ENCODE measurements at regions not wholly inside any gene's neighbourhood (a gene's known extent, or its start where the extent isn't known, plus 50 kb on each side); places are given as distances from the start of the nearest gene placed in this dataset.

- no peak for DNase-seq
Measured at GRCh38 chr1:98278055-98278454, 357.2 kb upstream of the DPYD start.

DNA sequence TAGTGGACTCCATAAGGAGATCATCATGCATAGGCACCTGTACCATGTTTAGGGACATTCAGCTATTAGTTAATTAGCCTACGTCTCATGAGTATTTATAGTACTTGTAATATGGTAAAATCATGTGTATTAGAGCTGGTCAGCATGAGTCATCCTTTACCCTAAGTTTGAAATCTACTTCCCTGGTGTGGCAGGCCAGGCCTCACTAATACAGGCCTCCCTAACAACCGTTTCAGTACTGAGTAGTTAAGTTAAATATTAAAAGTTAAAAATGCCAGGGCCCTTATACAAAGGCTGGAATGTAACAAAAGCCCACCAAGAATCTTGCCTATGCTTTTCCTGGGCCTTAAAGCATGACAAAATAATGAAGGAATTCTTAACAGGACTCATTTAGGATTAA, 356.3 kb upstream of the DPYD start:
- no peak for DNase-seq

DNA sequence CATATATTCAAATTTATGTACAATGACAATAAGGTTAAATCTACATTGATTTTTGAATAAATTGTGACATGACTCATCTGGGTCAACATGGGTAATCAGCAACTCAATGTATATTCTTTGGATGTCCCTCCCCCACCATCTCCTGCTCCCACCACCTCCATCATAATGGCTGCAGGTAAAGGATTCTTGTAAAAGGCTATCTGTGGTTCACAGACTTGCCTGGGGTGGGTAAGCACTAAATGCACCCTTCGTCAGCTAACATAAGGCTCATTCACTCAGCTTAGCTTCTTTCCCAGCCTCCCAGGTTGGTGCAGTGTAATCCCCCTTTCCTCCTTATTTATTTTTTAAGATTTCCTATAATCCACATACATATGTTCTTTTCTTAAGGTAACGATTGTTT, 355.7 kb upstream of the DPYD start:
- no peak for DNase-seq

GRCh38 chr1:98268316-98268715, 347.5 kb upstream of the DPYD start:
- DNase-seq: no peak

DNA sequence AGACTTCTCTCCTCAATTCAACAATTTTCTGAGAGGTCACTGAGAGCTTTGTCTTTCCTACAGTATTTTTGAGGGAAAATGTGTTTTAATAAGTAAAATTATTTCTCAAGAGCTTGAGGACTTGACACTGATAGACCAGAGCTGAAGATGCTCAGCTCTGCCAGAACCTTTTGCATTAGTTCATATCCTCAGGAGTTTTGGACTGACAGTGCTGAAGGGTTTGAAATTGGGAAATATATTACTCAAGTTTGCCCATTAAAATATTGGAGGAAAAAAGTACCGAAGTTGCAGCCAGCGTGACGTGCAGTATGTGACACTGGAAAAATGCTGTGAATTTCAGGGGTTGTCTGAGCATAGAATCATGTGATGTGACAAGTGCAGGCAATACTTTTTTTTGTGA, 346.6 kb upstream of the DPYD start:
- DNase-seq: no peak

DNA sequence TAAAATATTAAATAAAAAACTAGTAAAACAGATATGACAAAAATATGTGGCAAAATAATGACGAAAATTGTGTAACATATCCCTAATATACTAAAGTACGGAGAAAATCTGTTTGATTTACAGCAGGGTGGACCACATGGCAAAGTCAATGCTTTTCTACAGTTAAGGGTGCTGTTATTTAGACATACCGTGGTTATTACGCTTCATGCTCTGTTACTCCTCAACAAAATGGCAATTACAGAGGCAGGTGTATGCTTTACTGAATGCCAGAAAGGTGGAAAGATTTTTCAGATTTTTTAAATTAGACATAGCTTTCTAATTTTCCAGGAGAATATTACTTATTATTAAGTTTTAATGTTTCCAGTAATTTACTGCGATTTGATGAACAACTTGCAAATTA, 343.9 kb upstream of the DPYD start:
- no peak for DNase-seq

DNA sequence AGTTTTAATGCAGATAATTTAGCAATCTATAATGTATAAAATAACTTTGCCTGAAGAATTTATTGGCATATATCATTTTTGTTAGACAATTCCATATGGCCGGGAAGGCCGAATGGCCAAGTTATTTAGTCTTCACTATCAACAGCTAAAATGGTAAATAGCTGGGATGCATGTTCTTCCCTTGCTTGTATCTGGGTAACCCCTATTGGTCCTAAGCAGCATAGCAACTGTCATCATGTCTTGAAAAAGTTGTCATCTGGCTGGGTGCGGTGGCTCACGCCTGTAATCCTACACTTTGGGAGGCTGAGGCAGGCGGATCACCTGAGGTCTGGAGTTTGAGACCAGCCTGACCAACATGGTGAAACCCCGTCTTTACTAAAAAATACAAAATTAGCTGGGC, 340.0 kb upstream of the DPYD start:
- no peak for DNase-seq

GRCh38 chr1:98260412-98260811, 339.6 kb upstream of the DPYD start:
- no peak for DNase-seq

GRCh38 chr1:98256700-98257099, 335.9 kb upstream of the DPYD start:
- no peak for DNase-seq

GRCh38 chr1:98253145-98253544, 332.3 kb upstream of the DPYD start:
- DNase-seq: no peak

DNA sequence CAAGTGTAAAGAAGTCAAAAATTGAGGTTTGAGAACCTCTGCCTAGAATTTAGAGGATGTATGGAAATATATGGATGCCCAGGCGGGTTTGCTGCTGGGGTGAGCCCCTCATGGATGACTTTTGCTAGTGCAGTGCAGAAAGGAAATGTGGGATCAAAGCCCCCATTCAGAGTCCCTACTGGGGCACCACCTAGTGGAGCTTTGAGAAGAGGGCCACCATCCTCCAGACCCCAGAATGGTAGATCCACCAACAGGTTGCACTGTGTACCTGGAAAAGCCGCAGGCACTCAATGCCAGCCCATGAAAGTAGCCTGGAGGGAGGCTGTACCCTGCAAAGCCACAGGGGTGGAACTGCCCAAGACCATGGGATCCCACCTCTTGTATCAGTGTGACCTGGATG, 330.7 kb upstream of the DPYD start:
- DNase-seq: no peak

DNA sequence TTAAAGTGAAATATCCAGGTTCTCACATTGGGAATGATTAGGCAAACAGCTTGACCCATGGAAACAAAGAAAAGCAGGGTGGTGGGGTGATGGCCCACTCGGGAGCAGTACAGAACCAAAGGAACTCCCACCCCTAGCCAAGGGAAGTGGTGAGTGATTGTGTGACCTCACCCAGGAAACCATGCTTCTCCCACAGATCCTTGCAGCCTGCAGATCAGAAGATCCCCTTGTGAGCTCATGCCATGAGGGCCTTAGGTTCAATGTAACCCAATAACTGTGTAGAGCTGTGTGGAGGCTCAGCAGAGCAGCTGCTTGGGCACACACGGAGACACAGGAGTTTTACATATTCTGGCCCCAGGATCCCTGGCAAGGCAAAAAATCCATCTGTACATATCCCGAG, 311.8 kb upstream of the DPYD start:
- DNase-seq: no peak

GRCh38 chr1:98222706-98223105, 301.9 kb upstream of the DPYD start:
- DNase-seq: no peak

DNA sequence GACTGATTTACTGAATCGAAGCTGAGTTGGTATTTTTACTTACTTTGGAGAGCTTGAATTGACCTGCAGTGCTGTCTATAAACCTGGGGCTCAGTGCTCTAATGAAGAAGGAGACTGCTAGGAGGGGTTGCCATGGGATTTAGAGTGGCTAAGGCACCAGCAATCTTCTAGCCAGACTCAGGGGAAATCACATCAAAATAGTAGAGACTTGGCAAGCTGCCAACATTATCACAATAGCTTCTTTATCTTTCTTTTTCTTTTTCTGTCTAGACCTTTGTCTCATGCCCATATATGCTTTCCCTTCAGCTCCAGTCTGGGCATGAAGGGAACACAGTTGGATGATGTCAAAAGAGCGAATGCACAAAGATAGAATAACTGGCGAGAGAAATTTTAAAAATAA, 301.1 kb upstream of the DPYD start:
- DNase-seq: peak; percentile 78

GRCh38 chr1:98217601-98218000, 296.8 kb upstream of the DPYD start:
- DNase-seq: no peak

DNA sequence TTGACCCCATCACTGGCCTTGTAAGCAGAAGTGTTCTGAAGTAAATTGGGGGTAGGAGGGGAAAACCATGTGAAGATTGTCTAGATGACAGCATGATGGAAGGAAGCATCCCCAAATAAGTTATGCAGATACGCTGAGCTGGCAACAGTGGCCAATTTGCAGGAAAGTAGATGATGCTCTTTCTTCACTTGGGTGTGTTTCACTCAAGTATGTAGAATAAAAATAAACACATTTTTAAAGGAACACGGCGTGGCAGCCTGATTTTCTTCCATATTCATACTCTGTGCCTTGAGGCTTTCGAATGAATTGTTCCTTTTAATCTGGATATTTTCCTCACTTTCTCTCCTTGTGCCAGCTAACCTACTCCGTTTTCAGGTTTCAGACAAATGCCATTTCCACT, 295.5 kb upstream of the DPYD start:
- DNase-seq: no peak

- no peak for DNase-seq
Measured at GRCh38 chr1:98211271-98211845, 290.5 kb upstream of the DPYD start.

- DNase-seq: no peak
Measured at GRCh38 chr1:98210563-98210962, 289.7 kb upstream of the DPYD start.

DNA sequence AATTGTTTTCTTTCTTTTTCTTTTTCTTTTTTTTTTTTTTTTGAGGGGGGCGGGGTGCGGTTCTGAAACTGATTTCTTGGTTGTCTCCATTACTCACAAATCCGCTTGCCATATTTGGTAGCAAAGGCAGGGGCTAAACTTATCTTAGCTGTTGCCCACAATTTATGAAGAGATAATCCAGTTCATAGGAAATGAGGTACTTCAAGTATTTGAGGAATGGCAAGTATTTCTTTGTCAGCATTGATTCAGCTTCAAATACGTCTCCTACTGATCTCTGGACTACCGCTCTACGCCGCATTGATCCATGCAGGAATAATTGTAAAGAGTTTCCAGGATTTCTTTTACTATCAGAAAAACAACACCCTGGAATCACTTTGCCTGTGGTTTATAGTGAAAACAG, 289.2 kb upstream of the DPYD start:
- DNase-seq: no peak

- DNase-seq: no peak
Measured at GRCh38 chr1:98205291-98206017, 284.6 kb upstream of the DPYD start.

DNA sequence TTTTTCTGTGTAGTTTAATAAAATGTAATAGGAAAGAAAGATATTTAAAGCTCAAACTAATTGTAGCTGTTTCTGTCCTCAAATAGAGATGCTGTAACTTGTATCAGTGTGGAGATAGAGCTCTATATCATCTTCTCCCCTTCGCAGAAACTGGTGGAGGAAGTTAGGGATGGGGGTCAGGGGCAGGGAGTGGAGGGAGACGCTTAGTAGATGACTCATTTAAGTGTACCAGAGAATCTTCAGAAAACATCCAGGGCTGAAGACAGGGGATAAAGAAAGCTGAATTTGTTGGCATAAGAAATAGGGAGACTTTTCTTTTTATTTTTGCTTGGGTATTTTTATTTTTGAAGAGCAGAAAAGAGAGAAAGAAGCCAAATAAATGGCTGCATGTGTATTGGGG, 282.6 kb upstream of the DPYD start:
- DNase-seq: no peak

- no peak for DNase-seq
Measured at GRCh38 chr1:98201666-98202081, 280.8 kb upstream of the DPYD start.

GRCh38 chr1:98197356-98197755, 276.5 kb upstream of the DPYD start:
- DNase-seq: no peak

DNA sequence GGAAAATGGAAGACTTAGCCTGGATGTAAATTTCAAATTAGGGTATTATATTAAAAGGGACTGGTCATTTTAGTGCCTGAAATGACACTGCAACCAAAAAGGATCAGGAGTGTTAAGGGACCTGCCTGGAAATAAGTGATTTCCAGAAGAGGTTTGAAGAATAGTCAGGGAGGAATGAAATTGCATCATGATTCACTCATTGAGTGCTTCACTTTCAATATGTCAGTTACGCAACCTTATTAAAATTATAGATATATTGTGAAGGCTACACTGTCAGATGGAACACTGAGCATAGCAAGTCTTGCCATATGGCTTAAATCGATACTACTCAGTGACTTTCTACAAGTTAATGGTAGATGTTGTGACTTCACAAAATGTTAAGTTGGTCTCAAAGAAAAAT, 275.2 kb upstream of the DPYD start:
- no peak for DNase-seq

GRCh38 chr1:98188774-98189173, 267.9 kb upstream of the DPYD start:
- no peak for DNase-seq
